H1 (cell line): ENCODE measurements at regions not wholly inside any gene's neighbourhood (a gene's known extent, or its start where the extent isn't known, plus 50 kb on each side); places are given as distances from the start of the nearest gene placed in this dataset.

Experiments
- BCL11A ChIP-seq, 2 experiments: IDR thresholded peaks; one replicate each; pipeline ENCODE4 v1.6.1; 2011; ENCODE audit warnings: low read depth in 2 of 2, low read length in 2 of 2, mild to moderate bottlenecking in 2 of 2
- CBX5 ChIP-seq: fragments of 300-800, 300-1000 bp; sonication (generic); IDR thresholded peaks from 2 replicates; pipeline ENCODE4 v1.7.1; 2016; ENCODE audit warnings: antibody characterized with exemption, low read length, low read depth
- CHD1 ChIP-seq: IDR thresholded peaks from 2 replicates; pipeline ENCODE4 v1.6.1; 2012; ENCODE audit warnings: low read depth, low read length, improper control_type of control experiment
- JUN ChIP-seq: IDR thresholded peaks from 2 replicates; pipeline ENCODE4 v1.6.1; 2011; ENCODE audit warnings: low read depth, mild to moderate bottlenecking, improper control_type of control experiment, low read length
- KDM4A ChIP-seq: IDR thresholded peaks from one replicate; pipeline ENCODE4 v1.7.1; 2012; ENCODE audit warnings: low read depth, mild to moderate bottlenecking, moderate library complexity, low read length, inconsistent platforms; ENCODE audit not compliant: severe bottlenecking
- NRF1 ChIP-seq: IDR thresholded peaks from 2 replicates; pipeline ENCODE4 v1.6.1; 2011; ENCODE audit warnings: mild to moderate bottlenecking, low read depth, low read length, improper control_type of control experiment
- PHF8 ChIP-seq: fragments of 200-600 bp; sonication (generic); conservative IDR thresholded peaks from 2 replicates; pipeline ENCODE4 v1.7.1; 2012; ENCODE audit warnings: low read depth, mild to moderate bottlenecking, inconsistent platforms, low read length, moderate library complexity

DNA sequence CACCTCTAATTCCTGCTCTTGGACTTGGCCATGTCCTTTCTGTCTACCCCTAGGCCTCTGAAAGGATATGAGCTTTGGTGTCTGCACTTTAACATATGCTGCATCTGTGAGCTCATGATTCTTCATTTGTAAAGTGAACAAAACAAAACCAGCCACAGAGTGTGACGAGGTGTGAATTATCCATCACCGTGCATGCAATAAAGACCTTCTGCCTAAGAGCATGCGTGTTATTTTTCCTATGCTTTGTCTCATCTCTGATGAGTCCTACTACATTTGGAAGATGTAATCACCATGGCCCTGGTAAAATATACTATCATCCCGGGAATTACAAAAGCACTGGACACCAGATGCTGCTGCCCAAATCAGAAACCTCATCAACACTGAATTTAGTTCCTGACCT lies 103.5 kb upstream of the KCNAB1 start (continued):
- TF ChIP-seq BCL11A (IDR thresholded peaks at IDR 0.05; ENCODE audit: low read depth in 2 of 2, low read length in 2 of 2) (no peak), PHF8 (no peak), CBX5 (no peak), JUN (no peak), CHD1 (no peak), KDM4A (no peak), NRF1 (no peak)
- TF ChIP-seq, all 59 proteins: peak for 0
